B cell (primary cell): ENCODE measurements at regions not wholly inside any gene's neighbourhood (a gene's known extent, or its start where the extent isn't known, plus 50 kb on each side); places are given as distances from the start of the nearest gene placed in this dataset.

Experiments
- ATAC-seq: fragments of 200-7000 bp; cut with Tn5 transposase; one replicate; pipeline ENCODE4 v1.10.0; 2021; ENCODE audit warnings: low read depth, mild to moderate bottlenecking, moderate number of reproducible peaks, moderate library complexity
- CTCF ChIA-PET: fragments of 350-600 bp; sonication (Branson Sonifier 250); formaldehyde crosslinking; loops from one replicate; lab custom pipeline; 2021; ENCODE audit warnings: antibody characterized with exemption, inconsistent platforms; lab: Charles Lee
- POLR2A ChIA-PET: fragments of 350-600 bp; sonication (Branson Sonifier 250); formaldehyde crosslinking; loops from one replicate; lab custom pipeline; 2021; ENCODE audit warnings: antibody characterized with exemption; lab: Charles Lee
- DNase-seq: peaks from one replicate; pipeline ENCODE4 v3.0.0; 2013
- H2AFZ ChIP-seq: 2 replicates; pipeline ENCODE4 v1.6.1; 2012; ENCODE audit warnings: mild to moderate bottlenecking, low read depth, low read length; ENCODE audit not compliant: insufficient read depth, poor library complexity, severe bottlenecking
- H3K27ac ChIP-seq, 2 donors: 1 replicate in 1 of 2; 2 replicates in 1 of 2; pipeline ENCODE4 v1.5.1; 2012 to 2013; ENCODE audit warnings: low read length in 2 of 2, mild to moderate bottlenecking in 2 of 2, moderate library complexity in 1 of 2
- H3K27me3 ChIP-seq, 4 experiments: fragments of 200-600 bp in 1 of 4; sonication (generic) in 1 of 4; replicated peaks in 1 of 4; 1 replicate in 2 of 4; 2 replicates in 2 of 4; pipeline versions ENCODE4 v1.6.1 to v1.7.0; 2013 to 2016; ENCODE audit warnings: low read length in 3 of 4, mild to moderate bottlenecking in 2 of 4, mixed read lengths in 1 of 4, moderate library complexity in 1 of 4; ENCODE audit not compliant: insufficient read depth in 4 of 4, control insufficient read depth in 3 of 4; ENCODE audit errors: control extremely low read depth in 1 of 4
- H3K36me3 ChIP-seq, 2 experiments: replicated peaks in 1 of 2; 1 replicate in 1 of 2; 2 replicates in 1 of 2; pipeline versions ENCODE4 v1.6.1 to v1.7.1; 2013; ENCODE audit warnings: low read length in 1 of 2; ENCODE audit not compliant: insufficient read depth in 2 of 2, control insufficient read depth in 1 of 2; ENCODE audit errors: control extremely low read depth in 1 of 2, extremely low read depth in 1 of 2
- H3K4me1 ChIP-seq, 2 donors: fragments of 200-600 bp in 1 of 2; sonication (generic) in 1 of 2; 1 replicate in 1 of 2; 2 replicates in 1 of 2; pipeline versions ENCODE4 v1.5.1 to v1.6.1; 2013 to 2017; ENCODE audit warnings: low read length in 2 of 2; ENCODE audit not compliant: control insufficient read depth in 2 of 2, insufficient read depth in 2 of 2
- H3K4me2 ChIP-seq: replicated peaks from 2 replicates; pipeline ENCODE3; 2012; ENCODE audit warnings: mild to moderate bottlenecking, low read depth, low read length; ENCODE audit not compliant: poor library complexity, severe bottlenecking
- H3K4me3 ChIP-seq, 5 experiments: fragments of 200-600 bp in 1 of 5; sonication (generic) in 1 of 5; 1 replicate in 3 of 5; 2 replicates in 2 of 5; pipeline versions ENCODE4 v1.5.1 to v1.7.0; 2011 to 2016; ENCODE audit warnings: low read length in 4 of 5, mild to moderate bottlenecking in 4 of 5, low read depth in 2 of 5, control low read depth in 1 of 5, moderate library complexity in 1 of 5; ENCODE audit not compliant: insufficient read depth in 1 of 5; ENCODE audit errors: control extremely low read depth in 1 of 5, extremely low read depth in 1 of 5
- H3K79me2 ChIP-seq: fragments of 200-600 bp; sonication (generic); one replicate; pipeline ENCODE4 v1.6.0; 2016; ENCODE audit warnings: low read length; ENCODE audit not compliant: control insufficient read depth, insufficient read depth
- H3K9ac ChIP-seq: fragments of 200-600 bp; sonication (generic); 2 replicates; pipeline ENCODE4 v1.6.1; 2017; ENCODE audit warnings: mild to moderate bottlenecking, low read length, moderate library complexity
- H3K9me3 ChIP-seq, 3 donors: one replicate each; pipeline versions ENCODE4 v1.6.1 to v1.7.1; 2013; ENCODE audit warnings: low read length in 2 of 3; ENCODE audit not compliant: control insufficient read depth in 2 of 3, insufficient read depth in 1 of 3; ENCODE audit errors: control extremely low read depth in 1 of 3
- H4K20me1 ChIP-seq: 2 replicates; pipeline ENCODE4 v1.6.0; 2012; ENCODE audit warnings: mild to moderate bottlenecking, low read length; ENCODE audit not compliant: insufficient read depth, control insufficient read depth, poor library complexity, severe bottlenecking
- H3K27ac Mint-ChIP-seq: one replicate; pipeline ENCODE4 v1.8.0; 2021; ENCODE audit warnings: mixed read lengths
- H3K27me3 Mint-ChIP-seq: one replicate; pipeline ENCODE4 v1.8.0; 2021; ENCODE audit warnings: mixed read lengths
- H3K4me1 Mint-ChIP-seq: one replicate; pipeline ENCODE4 v1.8.0; 2021; ENCODE audit warnings: mixed read lengths
- H3K4me3 Mint-ChIP-seq: one replicate; pipeline ENCODE4 v1.8.0; 2021; ENCODE audit warnings: mixed read lengths
- H3K9me3 Mint-ChIP-seq: one replicate; pipeline ENCODE4 v1.8.0; 2022; ENCODE audit warnings: mixed read lengths; ENCODE audit not compliant: insufficient read depth
- EZH2 ChIP-seq: IDR thresholded peaks from 2 replicates; pipeline ENCODE4 v1.6.1; 2012; ENCODE audit warnings: borderline replicate concordance, low read depth, mild to moderate bottlenecking, moderate library complexity, low read length; ENCODE audit not compliant: insufficient read depth, poor library complexity, severe bottlenecking
- WGBS: methylation state at CpG from one replicate; pipeline ENCODE4 v1.1.5; 2013; ENCODE audit warnings: missing lambda C conversion rate; ENCODE audit not compliant: insufficient coverage; 5-methylcytosine and 5-hydroxymethylcytosine counted together
- intact Hi-C: fragments of 100-400 bp; cut with micrococcal nuclease; formaldehyde crosslinking; loops from one replicate; pipeline ENCODE4 v1.10.0; 2022
- TF ChIP-seq, protein P1 (sequence below): fragments of 200-600 bp; IDR thresholded peaks from one replicate; pipeline ENCODE4 v1.8.0; 2022; ENCODE audit warnings: antibody characterized with exemption, mild to moderate bottlenecking

DNA sequence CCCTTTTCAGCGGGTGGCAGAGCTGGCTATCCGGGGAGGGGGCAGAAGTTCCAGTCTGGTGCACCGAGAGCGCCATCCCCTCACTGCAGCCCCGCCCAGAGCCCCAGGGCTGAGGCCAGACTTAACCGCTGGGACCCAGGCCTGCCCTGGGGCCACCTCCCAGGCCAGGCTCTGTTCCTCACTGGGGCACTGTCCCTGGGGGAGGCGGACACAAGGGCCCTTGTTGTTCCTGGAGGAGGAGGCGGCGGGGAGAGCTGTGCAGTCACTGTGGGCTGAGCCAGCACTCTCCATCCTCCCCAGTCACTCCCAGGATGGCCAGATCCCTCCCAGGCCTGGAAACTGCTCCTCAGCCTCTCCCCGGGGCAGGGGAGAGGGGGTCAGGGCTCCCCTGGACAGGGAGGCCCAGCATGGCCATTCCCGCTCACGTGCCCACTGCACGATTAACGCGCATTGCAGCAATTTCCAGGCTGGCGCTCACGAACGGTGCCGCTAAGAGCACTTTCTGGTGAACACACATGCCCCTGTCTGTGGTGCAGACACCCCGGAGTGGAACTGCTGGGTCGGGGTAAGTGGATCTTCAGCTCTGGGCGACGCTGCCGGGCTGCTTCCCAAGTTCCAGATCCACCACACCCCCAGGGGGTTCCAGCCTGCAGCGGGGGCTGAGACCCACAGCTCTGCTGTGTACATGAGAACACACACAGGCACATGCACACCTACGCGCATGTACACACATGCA is 89.8 kb upstream of the SFSWAP start:
- H3K9ac ChIP-seq = no peak overlapping the region
- H3K79me2 ChIP-seq = no peaks in the 10 kb centered on the region
- Mint-ChIP-seq H3K4me3 (no peak overlapping the region), H3K27me3 (peaks cover 8% of the 10 kb centered on the region), H3K4me1 (peaks cover under 1% of the 10 kb centered on the region), H3K9me3 (no peaks in the 10 kb centered on the region), H3K27ac (no peak overlapping the region)
- H3K27me3 ChIP-seq = peaks cover 0 to 15% (median 0%) of the 10 kb centered on the region in 4 experiments
- no peak overlapping the region for H3K27ac ChIP-seq
- POLR2A ChIA-PET = no interaction called here
- H3K4me1 ChIP-seq = peaks cover 0 to 5% of the 10 kb centered on the region in 2 donors
- H3K9me3 ChIP-seq = peaks cover 0 to 15% (median 0%) of the 10 kb centered on the region in 3 donors
- no peak overlapping the region for H2AFZ ChIP-seq
- H3K36me3 ChIP-seq = no peaks in the 10 kb centered on the region
- 92% methylated on average over 20 of the region's 27 CpGs for WGBS
- intact Hi-C loops = no loop called here
- DNase-seq = no peak
- TF ChIP-seq, protein P1, sequence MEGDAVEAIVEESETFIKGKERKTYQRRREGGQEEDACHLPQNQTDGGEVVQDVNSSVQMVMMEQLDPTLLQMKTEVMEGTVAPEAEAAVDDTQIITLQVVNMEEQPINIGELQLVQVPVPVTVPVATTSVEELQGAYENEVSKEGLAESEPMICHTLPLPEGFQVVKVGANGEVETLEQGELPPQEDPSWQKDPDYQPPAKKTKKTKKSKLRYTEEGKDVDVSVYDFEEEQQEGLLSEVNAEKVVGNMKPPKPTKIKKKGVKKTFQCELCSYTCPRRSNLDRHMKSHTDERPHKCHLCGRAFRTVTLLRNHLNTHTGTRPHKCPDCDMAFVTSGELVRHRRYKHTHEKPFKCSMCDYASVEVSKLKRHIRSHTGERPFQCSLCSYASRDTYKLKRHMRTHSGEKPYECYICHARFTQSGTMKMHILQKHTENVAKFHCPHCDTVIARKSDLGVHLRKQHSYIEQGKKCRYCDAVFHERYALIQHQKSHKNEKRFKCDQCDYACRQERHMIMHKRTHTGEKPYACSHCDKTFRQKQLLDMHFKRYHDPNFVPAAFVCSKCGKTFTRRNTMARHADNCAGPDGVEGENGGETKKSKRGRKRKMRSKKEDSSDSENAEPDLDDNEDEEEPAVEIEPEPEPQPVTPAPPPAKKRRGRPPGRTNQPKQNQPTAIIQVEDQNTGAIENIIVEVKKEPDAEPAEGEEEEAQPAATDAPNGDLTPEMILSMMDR = no peak
- TF ChIP-seq EZH2 = no peak
- CTCF ChIA-PET = no interaction called here
- H4K20me1 ChIP-seq = no peaks in the 10 kb centered on the region
- H3K4me3 ChIP-seq = no peak overlapping the region
- no peak for ATAC-seq
- H3K4me2 ChIP-seq = no peak overlapping the region

DNA sequence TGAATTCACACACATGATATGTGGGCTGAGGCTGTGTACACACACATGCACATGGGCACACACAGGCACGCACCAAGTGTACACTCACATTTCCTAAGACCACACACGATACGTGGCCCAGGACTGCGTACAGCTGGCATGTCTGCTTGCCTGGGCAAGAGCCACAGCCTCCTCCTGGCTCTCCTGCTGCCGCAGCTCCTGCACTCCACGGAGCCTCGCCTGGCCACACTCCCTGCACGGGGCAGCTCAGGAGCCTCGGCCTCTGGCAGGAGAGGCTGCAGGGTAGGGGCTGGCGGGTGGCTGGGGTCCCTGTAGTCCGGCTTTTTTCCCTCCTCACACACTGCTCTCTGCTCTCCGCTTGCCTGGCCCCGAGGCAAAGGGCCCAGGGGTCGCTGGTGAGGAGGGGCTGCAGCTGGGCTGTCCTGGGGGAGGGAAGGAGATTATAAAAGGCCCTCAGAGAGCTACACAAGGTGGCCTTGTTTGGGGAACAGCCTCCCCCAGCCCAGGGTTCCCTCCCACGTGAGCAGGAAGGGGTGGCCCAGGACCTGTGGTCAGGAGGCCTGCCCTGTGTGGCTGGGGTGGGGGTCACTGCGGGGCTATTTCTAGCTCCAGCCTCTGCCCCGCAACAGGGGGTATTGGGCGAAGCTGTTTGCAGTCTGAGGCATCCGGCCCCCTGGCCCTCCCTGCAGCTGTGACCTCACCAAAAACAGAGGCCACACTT is 89.0 kb upstream of the SFSWAP start:
- Mint-ChIP-seq H3K4me3 (no peak overlapping the region), H3K27ac (no peak overlapping the region), H3K9me3 (no peaks in the 10 kb centered on the region), H3K4me1 (peaks cover 2% of the 10 kb centered on the region), H3K27me3 (peaks cover 8% of the 10 kb centered on the region)
- Histone ChIP-seq H3K27me3 (peaks cover 0 to 15% (median 0%) of the 10 kb centered on the region in 4 experiments), H3K4me3 (no peak overlapping the region), H3K36me3 (no peaks in the 10 kb centered on the region), H3K79me2 (no peaks in the 10 kb centered on the region), H3K27ac (no peak overlapping the region), H3K9me3 (peaks cover 0 to 21% (median 3%) of the 10 kb centered on the region in 3 donors), H4K20me1 (no peaks in the 10 kb centered on the region), H3K9ac (no peak overlapping the region), H3K4me1 (peaks cover 0 to 8% of the 10 kb centered on the region in 2 donors), H2AFZ (no peak overlapping the region), H3K4me2 (no peak overlapping the region)
- no peak for TF ChIP-seq EZH2
- TF ChIP-seq, protein P1 = no peak
- CTCF ChIA-PET = no interaction called here
- intact Hi-C loops = no loop called here
- DNase-seq (no peak), ATAC-seq (no peak)
- POLR2A ChIA-PET = no interaction called here
- WGBS = 68% methylated on average over 10 of the region's 19 CpGs
